Mammary epithelial cell (primary cell): ENCODE measurements at regions not wholly inside any gene's neighbourhood (a gene's known extent, or its start where the extent isn't known, plus 50 kb on each side); places are given as distances from the start of the nearest gene placed in this dataset.

ENCODE experiments used
- CTCF ChIP-seq, 2 donors: IDR thresholded peaks in 1 of 2; conservative IDR thresholded peaks in 1 of 2; 2 replicates each; pipeline ENCODE4 v1.5.1; 2011 to 2012; ENCODE audit warnings: inconsistent platforms in 2 of 2, low read length in 2 of 2, mild to moderate bottlenecking in 2 of 2, control low read depth in 1 of 2, low read depth in 1 of 2; ENCODE audit not compliant: insufficient read depth in 1 of 2; ENCODE audit errors: extremely low read depth in 1 of 2
- EZH2 ChIP-seq: IDR thresholded peaks from 2 replicates; pipeline ENCODE4 v1.6.1; 2012; ENCODE audit warnings: low read length, inconsistent platforms, borderline replicate concordance

- TF ChIP-seq EZH2 (no peak), CTCF (conservative IDR thresholded peaks at IDR 0.05 in 1 of 2, IDR thresholded peaks at IDR 0.05 in 1 of 2; ENCODE audit: extremely low read depth in 1 of 2, insufficient read depth in 1 of 2, low read depth in 1 of 2, low read length in 2 of 2) (peak in 1 of 2 donors; percentile 7)
Observed at GRCh38 chr3:164673738-164674137, 404.6 kb downstream of the SI start.
